Activated CD4-positive, alpha-beta T cell treated with anti-CD3 and anti-CD28 coated beads for 24 hours (primary cell): ENCODE measurements at regions not wholly inside any gene's neighbourhood (a gene's known extent, or its start where the extent isn't known, plus 50 kb on each side); places are given as distances from the start of the nearest gene placed in this dataset.
A peak's percentile ranks its signal among the peaks of the same experiment; 100 is the strongest.

Source experiments
- DNase-seq, 2 donors: peaks; one replicate each; pipeline ENCODE4 v3.0.0-alpha.2; 2020; ENCODE audit warnings: low read depth in 2 of 2

GRCh38 chr4:24666816-24667477, 82.6 kb upstream of the DHX15 start:
- DNase-seq: no peak

GRCh38 chr4:24668956-24669355, 84.6 kb upstream of the DHX15 start:
- DNase-seq: no peak

DNA sequence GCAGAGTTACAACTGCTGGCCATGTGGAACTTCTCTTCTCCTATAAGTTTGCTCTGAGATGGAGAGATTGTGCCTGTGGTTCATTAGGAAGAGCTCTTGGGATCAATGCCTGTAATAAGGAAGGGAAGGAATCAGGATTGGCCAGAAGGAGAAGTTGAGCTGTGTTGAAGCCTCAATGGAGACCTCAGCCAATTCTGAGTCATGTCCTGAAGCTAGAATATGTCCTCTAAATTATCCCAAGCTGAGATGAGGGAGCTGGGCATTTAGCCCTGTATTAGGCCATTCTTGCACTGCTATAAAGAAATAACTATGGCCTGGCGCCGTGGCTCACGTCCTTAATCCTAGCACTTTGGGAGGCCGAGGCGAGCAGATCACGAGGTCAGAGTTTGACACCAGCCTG, 85.4 kb upstream of the DHX15 start:
- no peak for DNase-seq

- no peak for DNase-seq
These were observed 87.5 kb upstream of the DHX15 start for GRCh38 chr4:24671849-24672248.

GRCh38 chr4:24672880-24673279, 88.5 kb upstream of the DHX15 start:
- DNase-seq: no peak

DNA sequence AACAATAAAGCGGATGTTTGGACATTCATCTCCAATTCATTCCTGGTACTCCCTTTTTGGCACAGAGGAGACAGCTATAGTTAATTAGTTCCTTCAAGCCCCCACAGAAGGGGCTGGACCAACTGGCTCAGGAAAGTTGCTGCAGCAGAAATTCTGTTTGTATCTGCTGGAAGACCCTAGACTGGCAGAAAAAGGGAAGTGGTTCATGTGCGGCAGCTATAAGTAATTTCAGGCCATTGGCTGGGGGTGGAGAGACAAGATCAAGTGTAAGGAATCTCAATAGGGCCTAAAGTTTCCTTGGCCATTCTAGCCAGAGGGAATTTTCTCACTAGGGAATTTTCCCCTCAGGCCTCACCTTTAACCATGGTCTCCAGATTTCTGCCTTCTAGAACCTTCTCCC, 89.9 kb upstream of the DHX15 start:
- no peak for DNase-seq

DNA sequence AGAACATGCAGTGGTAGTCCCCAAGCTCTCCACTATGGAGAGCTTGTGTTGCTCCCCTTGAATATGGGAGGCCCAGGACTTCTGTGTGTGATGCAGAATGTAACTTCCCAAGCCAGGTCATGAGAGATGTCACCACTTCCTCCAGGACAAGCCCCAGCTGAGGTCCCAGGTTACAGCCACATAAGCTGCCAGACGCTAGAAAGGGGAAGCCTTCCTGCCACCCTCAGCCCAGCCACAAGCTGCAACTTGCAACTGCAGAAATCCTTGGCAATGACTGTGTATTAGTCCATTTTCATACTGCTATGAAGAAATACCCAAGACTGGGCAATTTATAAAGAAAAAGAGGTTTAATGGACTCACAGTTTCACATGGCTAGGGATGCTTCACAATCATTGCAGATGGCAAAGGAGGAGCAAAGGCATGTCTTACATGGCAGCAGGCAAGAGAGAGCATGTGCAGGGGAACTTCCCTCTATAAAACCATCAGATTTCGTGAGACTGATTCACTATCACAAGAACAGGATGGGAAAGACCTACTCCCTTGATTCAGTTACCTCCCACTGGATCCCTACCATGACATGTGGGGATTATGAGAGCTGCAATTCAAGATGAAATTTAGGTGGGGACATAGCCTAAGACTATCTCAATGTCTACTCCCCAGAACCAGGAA, 91.5 kb upstream of the DHX15 start:
- no peak for DNase-seq

DNA sequence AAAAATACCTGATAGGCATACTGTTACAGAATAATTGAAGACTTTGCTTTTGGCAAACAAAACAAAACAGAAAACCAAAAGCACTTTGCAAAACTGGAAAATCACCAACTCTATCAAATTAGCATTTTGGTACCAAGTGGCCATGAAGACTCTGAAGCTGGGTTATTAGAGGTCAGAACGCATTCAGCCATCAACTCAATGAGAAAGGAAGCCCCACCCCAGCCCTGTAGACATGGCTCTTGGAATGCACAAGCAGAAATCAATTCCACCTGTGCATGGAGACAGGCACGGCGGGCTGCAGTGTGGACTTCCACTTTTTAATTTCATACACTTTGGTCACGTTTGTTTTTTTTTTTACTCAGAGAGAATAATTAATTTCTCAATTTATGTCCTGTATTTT, 93.6 kb upstream of the DHX15 start:
- DNase-seq: no peak

DNA sequence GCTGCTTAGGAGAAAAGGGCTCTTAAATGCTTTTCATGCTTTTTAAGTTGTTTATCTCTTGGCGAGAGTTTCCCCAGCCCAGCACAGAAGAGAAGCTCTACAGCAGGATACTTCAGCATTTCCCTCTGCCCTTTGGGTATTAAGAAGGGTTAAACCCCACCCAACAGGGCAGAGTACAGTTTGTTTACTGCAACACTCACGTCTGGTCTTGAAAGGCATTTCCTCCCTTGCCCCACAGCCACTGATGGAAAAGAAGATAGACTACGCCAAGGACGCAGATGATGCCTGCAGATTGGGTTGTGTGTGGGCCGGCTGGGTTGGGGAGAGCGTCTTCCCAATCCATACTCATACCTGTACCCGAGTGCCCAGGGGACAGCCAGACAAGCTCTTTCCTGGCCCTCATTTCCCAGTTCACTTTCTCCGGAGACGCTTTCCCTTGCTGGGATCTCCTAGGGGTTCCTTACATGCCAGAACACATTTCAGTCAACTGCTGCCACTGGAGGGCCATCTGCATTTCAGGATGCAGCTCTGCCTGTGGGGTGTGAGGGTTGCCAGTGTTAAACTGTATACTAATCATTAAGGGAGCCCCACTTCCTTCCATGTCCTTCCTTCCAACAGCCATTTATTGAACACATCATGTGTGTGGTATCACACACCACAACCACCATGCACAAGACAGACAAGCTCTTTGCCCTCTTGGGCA, 96.5 kb upstream of the DHX15 start:
- no peak for DNase-seq

DNA sequence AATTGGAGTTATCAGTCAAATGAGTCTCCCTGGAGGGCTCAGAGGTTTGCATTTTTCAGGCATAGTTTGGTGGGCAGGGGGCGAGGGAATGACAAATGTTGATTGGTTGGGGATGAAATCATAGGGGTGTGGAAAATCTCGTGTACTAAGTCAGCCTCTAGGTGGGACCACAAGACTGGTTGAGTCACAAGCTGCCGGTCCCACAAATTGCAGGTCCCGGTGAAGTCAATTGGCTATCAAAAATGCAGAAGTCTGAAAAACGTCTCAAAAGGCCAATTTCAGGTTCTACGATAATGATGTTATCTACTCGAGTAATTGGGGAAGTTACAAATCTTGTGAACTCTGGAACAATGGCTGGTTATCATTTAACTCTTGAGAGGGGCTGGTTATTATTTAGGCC, 98.8 kb upstream of the DHX15 start:
- no peak for DNase-seq

DNA sequence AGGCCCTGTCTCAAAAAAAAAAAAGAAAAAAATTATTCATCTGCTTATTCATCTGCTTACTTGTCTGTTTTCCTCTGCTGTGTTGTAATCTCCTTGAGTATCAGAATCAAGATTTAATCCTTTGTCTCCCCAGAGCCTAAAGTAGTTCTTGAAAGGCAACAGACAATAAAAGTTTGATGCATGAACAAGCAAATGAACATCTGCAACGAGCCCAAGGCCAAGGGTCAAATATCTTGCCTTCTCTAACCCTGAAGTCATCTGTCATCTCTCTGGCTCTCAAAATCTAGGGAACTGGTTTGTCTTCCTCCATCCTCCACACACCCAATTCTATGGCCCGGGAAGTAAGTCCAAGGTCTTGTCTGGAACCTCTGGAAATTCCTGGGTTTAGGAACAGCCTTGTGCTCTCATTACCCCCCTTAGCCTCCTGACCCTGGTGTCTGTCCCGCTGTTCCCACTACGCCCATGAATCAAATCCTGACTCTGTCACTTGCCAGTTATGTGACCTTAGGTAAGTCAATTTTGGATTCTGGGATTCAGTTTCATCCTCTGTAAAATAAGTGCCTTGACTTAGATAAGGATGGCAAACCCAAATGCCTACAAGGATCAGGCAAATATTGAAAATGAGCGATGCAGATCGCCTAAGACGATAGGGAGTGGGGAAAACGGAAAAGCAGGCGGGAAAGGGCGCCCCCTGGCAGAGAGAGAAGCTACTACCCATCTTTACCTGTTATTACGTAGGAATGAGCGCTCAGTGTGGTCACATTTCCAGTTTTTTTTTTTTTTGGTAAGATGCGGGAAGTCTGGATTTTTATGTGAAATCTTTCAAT, 102.7 kb upstream of the DHX15 start:
- DNase-seq: peak; percentile 0 to 20

GRCh38 chr4:24688453-24688852, 104.1 kb upstream of the DHX15 start:
- DNase-seq: no peak

- DNase-seq: no peak
These were observed 104.9 kb upstream of the DHX15 start for GRCh38 chr4:24689212-24689611.

DNA sequence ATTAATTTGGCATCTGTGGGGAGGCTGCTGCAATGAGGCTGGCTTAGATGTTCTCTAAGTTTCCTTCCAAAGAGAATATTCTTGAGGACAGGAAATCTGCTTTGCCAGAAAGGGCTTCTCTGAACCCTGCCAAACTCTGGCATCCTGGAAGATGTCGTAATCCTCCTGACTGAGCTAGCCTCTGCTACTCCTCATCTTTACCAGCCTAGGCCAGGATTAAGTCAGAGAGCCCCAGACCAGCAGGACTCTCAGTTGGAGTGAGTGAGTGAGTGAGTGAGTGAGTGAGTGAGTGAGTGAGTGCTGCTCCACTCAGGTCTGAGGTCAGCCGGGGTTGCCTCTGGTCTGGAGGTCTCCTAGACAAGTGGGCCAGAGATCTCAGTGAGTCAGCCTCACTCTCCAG, 104.9 kb upstream of the SOD3 start:
- DNase-seq: no peak

DNA sequence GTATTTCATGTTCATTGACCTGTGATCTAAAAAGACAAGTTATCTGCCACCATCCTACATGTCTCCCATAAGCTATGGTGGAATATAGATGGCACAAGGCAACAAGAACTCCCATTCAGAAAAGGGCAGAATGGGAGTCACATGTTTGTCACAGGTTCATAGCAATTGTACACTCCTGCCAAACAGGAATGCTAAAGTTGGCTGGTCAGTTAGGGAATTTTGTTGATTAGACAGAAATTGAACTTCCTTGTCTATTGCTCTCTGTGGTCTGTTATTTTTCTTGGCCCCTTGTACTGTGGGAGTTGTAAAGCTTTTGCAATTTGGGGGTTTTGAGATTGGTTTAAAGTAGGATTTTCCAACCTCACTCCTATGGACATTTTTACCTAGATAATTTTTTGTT, 101.7 kb upstream of the SOD3 start:
- DNase-seq: no peak

DNA sequence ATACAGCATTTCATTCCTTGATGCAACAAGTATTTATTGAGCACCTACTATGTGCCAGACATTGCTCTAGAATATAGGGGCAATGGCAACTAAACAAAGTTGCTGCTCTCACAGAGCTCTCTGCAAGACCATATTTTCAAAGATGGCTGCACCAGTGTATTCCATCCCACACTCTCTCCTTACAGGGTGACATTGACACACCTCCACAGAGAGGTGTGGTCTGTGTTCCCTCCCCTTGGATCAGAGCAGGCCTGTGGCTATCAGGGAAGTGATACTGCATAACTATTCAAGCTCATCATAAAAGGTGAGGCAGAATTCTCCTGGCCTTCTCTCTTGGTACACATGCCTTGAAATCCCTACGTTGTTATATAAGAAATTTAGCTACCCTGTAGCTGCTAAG, 95.3 kb upstream of the SOD3 start:
- DNase-seq: no peak

DNA sequence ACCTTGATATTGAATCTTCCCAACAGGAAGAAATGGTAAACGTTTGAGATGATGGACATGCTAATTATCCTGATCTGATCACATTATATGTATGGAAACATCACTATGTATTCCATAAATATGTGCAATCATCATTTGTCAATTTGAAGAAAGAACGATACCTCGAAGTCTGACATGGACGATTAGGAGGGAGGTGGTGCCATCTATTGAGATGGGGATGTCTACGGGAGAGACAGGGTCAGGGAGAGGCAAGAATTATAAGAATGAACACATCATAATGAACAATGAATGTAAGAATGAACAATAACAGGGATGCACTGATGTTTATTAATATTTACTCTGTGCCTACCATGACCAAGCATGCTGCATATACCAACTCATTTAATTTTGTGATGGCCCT, 93.7 kb upstream of the SOD3 start:
- no peak for DNase-seq

DNA sequence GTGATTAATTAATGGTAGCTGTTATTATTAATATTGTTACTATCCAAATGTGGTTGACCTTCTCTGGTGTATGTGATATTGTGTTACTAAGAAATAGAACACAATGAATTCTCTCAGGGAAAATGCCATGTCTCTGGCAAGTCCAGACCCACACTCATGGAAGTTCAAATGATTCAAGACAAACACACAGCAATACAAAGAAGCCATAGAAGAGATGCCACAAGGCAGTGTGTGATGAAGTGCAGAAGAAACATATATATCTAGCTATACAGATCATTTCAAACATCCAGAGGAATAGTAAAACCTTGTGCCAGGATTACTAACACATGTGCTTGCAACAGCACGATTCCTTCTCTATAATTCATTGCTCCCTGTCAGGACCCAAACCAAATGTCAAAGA, 93.1 kb upstream of the SOD3 start:
- DNase-seq: no peak

DNA sequence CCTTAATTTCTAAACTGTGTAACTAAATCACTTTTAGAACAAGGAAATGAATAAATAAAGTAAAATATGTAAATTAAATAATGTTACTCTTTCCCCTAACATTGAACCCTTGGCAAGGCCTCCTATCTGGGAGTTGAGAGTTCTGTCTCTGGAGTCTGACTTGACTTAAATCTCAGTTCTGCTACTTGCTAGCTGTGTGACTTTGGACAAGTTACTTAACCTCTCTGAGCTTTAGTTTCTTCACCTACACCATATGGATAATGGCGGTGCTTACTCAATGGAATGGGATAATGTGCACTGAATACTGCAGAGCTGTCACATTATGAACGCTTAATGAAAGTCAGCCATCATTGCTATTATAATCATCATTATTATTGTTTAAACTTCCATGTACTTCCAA, 92.1 kb upstream of the SOD3 start:
- DNase-seq: no peak

DNA sequence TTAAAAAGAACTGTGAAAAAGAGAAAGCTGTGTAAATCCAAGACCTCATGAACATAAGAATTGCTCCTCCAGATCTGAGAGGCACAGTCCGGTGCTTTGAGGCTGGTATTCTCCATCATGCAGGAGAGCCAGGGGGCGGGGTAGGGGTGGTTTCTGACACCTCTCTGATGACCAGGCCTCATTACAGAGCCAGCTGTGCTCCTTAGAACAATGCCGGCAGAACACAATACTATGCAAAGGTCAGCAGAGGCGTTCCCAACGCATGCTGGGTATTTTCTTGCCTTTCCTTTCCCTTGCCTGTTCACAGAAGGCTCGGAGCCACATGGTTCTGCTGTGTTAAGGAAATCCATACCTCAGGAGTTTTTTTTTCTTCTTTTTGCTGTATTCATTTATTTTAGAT, 91.2 kb upstream of the SOD3 start:
- no peak for DNase-seq

DNA sequence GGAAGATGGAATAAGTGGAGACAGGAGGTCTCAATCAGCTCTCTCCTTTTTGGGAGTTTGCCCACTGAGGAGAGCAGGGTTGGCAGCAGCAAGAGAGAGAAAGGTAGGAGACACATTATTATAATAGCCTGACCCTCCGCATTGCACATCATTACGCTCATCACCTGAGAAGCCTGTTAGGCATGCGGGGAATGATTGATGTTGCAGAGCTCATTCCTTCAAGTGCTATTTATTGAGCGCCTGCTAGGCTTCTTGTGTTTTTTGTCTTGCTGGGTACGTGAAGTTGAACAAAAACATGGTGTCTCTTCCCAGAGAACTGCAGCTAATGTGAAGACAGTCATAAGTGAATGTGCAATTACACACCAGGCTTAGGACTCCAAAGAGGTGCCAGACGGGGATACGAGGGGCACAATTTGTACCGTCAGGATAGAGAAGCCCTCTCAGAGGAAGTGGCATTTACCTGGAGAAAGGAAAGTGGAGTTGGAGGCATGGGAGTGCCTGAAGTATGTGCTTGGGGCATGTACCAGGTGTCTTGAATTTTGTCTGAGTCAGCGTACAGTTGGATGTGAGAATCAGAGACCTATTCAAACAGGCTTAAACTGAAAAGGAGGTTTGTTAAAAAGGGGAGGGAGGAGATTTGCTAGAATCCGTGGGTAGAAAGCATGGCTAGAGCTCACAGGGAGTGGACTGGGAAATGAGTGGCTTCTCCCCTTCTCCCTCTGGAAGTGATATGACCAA, 90.2 kb upstream of the SOD3 start:
- DNase-seq: no peak

GRCh38 chr4:24713604-24714003, 81.8 kb upstream of the SOD3 start:
- no peak for DNase-seq
